CD4-positive, alpha-beta memory T cell (primary cell): ENCODE measurements at regions not wholly inside any gene's neighbourhood (a gene's known extent, or its start where the extent isn't known, plus 50 kb on each side); places are given as distances from the start of the nearest gene placed in this dataset.

Experiments
- CTCF ChIA-PET: fragments of 350-600 bp; sonication (Branson Sonifier 250); formaldehyde crosslinking; loops from one replicate; lab custom pipeline; 2021; ENCODE audit warnings: inconsistent platforms; ENCODE audit not compliant: partially characterized antibody; lab: Charles Lee
- POLR2A ChIA-PET: fragments of 350-600 bp; sonication (Branson Sonifier 250); formaldehyde crosslinking; loops from one replicate; lab custom pipeline; 2021; ENCODE audit not compliant: partially characterized antibody; lab: Charles Lee
- DNase-seq, 5 donors: peaks; one replicate each; pipeline versions ENCODE4 v3.0.0 to v3.0.0-alpha.2; 2020 to 2022; ENCODE audit warnings: mixed read lengths in 1 of 5
- H3K27ac ChIP-seq: one replicate; pipeline ENCODE4 v1.7.0; 2013; ENCODE audit warnings: low read depth, low read length
- H3K27me3 ChIP-seq: 2 replicates; pipeline ENCODE4 v1.7.0; 2013; ENCODE audit warnings: mild to moderate bottlenecking, low read length, moderate library complexity; ENCODE audit not compliant: insufficient read depth
- H3K36me3 ChIP-seq: 2 replicates; pipeline ENCODE4 v1.7.0; 2013; ENCODE audit warnings: mild to moderate bottlenecking, low read length, moderate library complexity; ENCODE audit not compliant: insufficient read depth
- H3K4me1 ChIP-seq: 2 replicates; pipeline ENCODE4 v1.7.0; 2013; ENCODE audit warnings: mild to moderate bottlenecking, low read length, moderate library complexity; ENCODE audit not compliant: insufficient read depth
- H3K4me3 ChIP-seq, 2 donors: one replicate each; pipeline ENCODE4 v1.7.0; 2013; ENCODE audit warnings: low read length in 2 of 2, mild to moderate bottlenecking in 1 of 2
- H3K9me3 ChIP-seq, 2 donors: one replicate each; pipeline ENCODE4 v1.7.0; 2013; ENCODE audit warnings: low read length in 2 of 2, control low read depth in 1 of 2; ENCODE audit not compliant: control insufficient read depth in 1 of 2
- H3K27ac Mint-ChIP-seq, 7 donors: one replicate each; pipeline ENCODE4 v1.8.0; 2020 to 2021; ENCODE audit warnings: mixed read lengths in 7 of 7, mild to moderate bottlenecking in 6 of 7, inconsistent platforms in 3 of 7, moderate library complexity in 3 of 7
- H3K27me3 Mint-ChIP-seq, 2 donors: one replicate each; pipeline ENCODE4 v1.8.0; 2020 to 2021; ENCODE audit warnings: mixed read lengths in 2 of 2
- H3K36me3 Mint-ChIP-seq, 2 donors: one replicate each; pipeline ENCODE4 v1.8.0; 2020 to 2021; ENCODE audit warnings: mixed read lengths in 2 of 2, inconsistent platforms in 1 of 2, mild to moderate bottlenecking in 1 of 2
- H3K4me1 Mint-ChIP-seq, 4 donors: one replicate each; pipeline ENCODE4 v1.8.0; 2020 to 2021; ENCODE audit warnings: mixed read lengths in 4 of 4, mild to moderate bottlenecking in 1 of 4
- H3K4me3 Mint-ChIP-seq, 8 donors: one replicate each; pipeline ENCODE4 v1.8.0; 2020 to 2021; ENCODE audit warnings: mixed read lengths in 8 of 8, mild to moderate bottlenecking in 7 of 8, moderate library complexity in 6 of 8, inconsistent platforms in 3 of 8
- H3K9me3 Mint-ChIP-seq, 8 donors: one replicate each; pipeline ENCODE4 v1.8.0; 2020 to 2021; ENCODE audit warnings: mixed read lengths in 8 of 8, mild to moderate bottlenecking in 5 of 8, inconsistent platforms in 3 of 8, moderate library complexity in 1 of 8
- intact Hi-C: fragments of 100-400 bp; cut with micrococcal nuclease; formaldehyde crosslinking; loops from one replicate; pipeline ENCODE4 v1.15.1; 2023

GRCh38 chr12:115638733-115639647 is 638.5 kb downstream of the MED13L start:
- Histone ChIP-seq H3K27ac (no peak overlapping the region), H3K27me3 (no peaks in the 10 kb centered on the region), H3K4me3 (no peak overlapping the region), H3K9me3 (no peaks in the 10 kb centered on the region), H3K4me1 (no peaks in the 10 kb centered on the region), H3K36me3 (no peaks in the 10 kb centered on the region)
- DNase-seq = no peak
- no peak overlapping the region for H3K4me3 Mint-ChIP-seq
- H3K9me3 Mint-ChIP-seq = peaks cover 0 to 9% (median 1%) of the 10 kb centered on the region in 8 donors
- H3K4me1 Mint-ChIP-seq = no peaks in the 10 kb centered on the region
- H3K36me3 Mint-ChIP-seq = no peaks in the 10 kb centered on the region
- intact Hi-C loops = no loop called here
- H3K27me3 Mint-ChIP-seq = peaks cover 0 to 2% of the 10 kb centered on the region in 2 donors
- ChIA-PET CTCF (no interaction called here), POLR2A (no interaction called here)
- peak overlapping the region in 1 of 7 donors; percentile 39 for H3K27ac Mint-ChIP-seq

GRCh38 chr12:115636546-115636945 is 640.9 kb downstream of the MED13L start:
- H3K27me3 Mint-ChIP-seq = no peaks in the 10 kb centered on the region
- POLR2A ChIA-PET = no interaction called here
- H3K4me1 Mint-ChIP-seq = no peaks in the 10 kb centered on the region
- H3K9me3 Mint-ChIP-seq = peaks cover 0 to 3% (median 0%) of the 10 kb centered on the region in 8 donors
- CTCF ChIA-PET = no interaction called here
- H3K4me3 Mint-ChIP-seq = no peak overlapping the region
- Histone ChIP-seq H3K4me1 (no peaks in the 10 kb centered on the region), H3K36me3 (no peaks in the 10 kb centered on the region), H3K4me3 (no peak overlapping the region), H3K27me3 (no peaks in the 10 kb centered on the region), H3K9me3 (no peaks in the 10 kb centered on the region), H3K27ac (no peak overlapping the region)
- no peak for DNase-seq
- intact Hi-C loops = no loop called here
- no peaks in the 10 kb centered on the region for H3K36me3 Mint-ChIP-seq
- no peak overlapping the region for H3K27ac Mint-ChIP-seq

DNA sequence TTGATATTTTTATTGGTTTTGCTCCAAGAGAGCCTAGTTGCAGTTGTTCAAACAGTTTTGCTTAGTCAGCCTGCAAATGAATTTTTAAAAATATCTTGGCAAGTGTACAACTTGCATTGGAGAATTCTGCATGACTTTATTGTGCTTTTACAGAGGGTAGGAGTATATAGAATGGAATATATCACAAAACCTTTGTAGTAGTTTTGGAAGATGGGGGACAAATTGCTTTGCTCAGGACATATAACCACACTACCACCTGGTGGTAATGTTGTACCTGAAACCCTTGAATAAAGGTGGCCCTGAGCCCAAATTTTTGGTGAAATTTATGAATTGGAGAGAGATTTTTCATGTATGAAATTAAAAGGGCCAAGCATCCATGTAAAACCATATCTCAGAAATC is 645.2 kb downstream of the MED13L start:
- POLR2A ChIA-PET = no interaction called here

GRCh38 chr12:115630136-115630535 is 647.4 kb downstream of the MED13L start:
- H3K4me3 ChIP-seq = no peak overlapping the region
- Mint-ChIP-seq H3K4me1 (no peaks in the 10 kb centered on the region), H3K27me3 (no peaks in the 10 kb centered on the region), H3K4me3 (no peak overlapping the region), H3K27ac (no peak overlapping the region), H3K9me3 (peaks cover 0 to 7% (median 2%) of the 10 kb centered on the region in 8 donors), H3K36me3 (no peaks in the 10 kb centered on the region)
- no peaks in the 10 kb centered on the region for H3K27me3 ChIP-seq
- POLR2A ChIA-PET = no interaction called here
- CTCF ChIA-PET = no interaction called here
- no peak for DNase-seq
- no peaks in the 10 kb centered on the region for H3K36me3 ChIP-seq
- no peaks in the 10 kb centered on the region for H3K4me1 ChIP-seq
- intact Hi-C loops = no loop called here
- H3K9me3 ChIP-seq = no peaks in the 10 kb centered on the region
- H3K27ac ChIP-seq = no peak overlapping the region

More for the DNA sequence above, 645.2 kb downstream of the MED13L start:
- H3K4me3 Mint-ChIP-seq = no peak overlapping the region
- no peaks in the 10 kb centered on the region for H3K27me3 Mint-ChIP-seq
- CTCF ChIA-PET = no interaction called here
- DNase-seq = no peak
- Histone ChIP-seq H3K27me3 (no peaks in the 10 kb centered on the region), H3K27ac (no peak overlapping the region), H3K4me3 (no peak overlapping the region), H3K9me3 (no peaks in the 10 kb centered on the region), H3K36me3 (no peaks in the 10 kb centered on the region), H3K4me1 (no peaks in the 10 kb centered on the region)
- no peaks in the 10 kb centered on the region for H3K36me3 Mint-ChIP-seq
- H3K27ac Mint-ChIP-seq = no peak overlapping the region
- no peaks in the 10 kb centered on the region for H3K4me1 Mint-ChIP-seq
- intact Hi-C loops = no loop called here
- H3K9me3 Mint-ChIP-seq = peaks cover 0 to 6% (median 2%) of the 10 kb centered on the region in 8 donors

DNA sequence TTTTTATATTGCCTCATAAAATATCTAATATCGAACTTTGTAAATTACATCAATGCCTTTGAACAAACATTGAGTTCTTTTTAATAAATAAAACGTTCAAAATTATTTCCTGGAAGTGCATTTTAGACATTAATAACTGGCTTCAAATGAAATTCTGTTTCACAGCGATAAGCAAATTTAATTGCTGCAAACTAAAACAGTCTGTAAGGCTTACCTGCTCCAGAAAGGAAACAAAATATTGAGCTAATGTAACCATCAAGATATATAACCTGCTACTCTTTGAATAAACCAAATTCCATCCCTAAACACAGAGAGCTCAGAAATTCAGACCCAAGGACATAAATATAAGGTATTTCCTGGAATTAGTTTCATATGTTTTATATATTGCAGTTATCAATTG is 651.3 kb downstream of the MED13L start:
- Histone ChIP-seq H3K27ac (no peak overlapping the region), H3K4me3 (no peak overlapping the region), H3K27me3 (no peaks in the 10 kb centered on the region), H3K36me3 (no peaks in the 10 kb centered on the region), H3K4me1 (no peaks in the 10 kb centered on the region), H3K9me3 (no peaks in the 10 kb centered on the region)
- ChIA-PET POLR2A (no interaction called here), CTCF (no interaction called here)
- no peaks in the 10 kb centered on the region for H3K36me3 Mint-ChIP-seq
- H3K27me3 Mint-ChIP-seq = no peaks in the 10 kb centered on the region
- H3K4me1 Mint-ChIP-seq = no peaks in the 10 kb centered on the region
- H3K9me3 Mint-ChIP-seq = peaks cover 0 to 11% (median 4%) of the 10 kb centered on the region in 8 donors
- intact Hi-C loops = no loop called here
- H3K27ac Mint-ChIP-seq = no peak overlapping the region
- no peak overlapping the region for H3K4me3 Mint-ChIP-seq
- DNase-seq = no peak

DNA sequence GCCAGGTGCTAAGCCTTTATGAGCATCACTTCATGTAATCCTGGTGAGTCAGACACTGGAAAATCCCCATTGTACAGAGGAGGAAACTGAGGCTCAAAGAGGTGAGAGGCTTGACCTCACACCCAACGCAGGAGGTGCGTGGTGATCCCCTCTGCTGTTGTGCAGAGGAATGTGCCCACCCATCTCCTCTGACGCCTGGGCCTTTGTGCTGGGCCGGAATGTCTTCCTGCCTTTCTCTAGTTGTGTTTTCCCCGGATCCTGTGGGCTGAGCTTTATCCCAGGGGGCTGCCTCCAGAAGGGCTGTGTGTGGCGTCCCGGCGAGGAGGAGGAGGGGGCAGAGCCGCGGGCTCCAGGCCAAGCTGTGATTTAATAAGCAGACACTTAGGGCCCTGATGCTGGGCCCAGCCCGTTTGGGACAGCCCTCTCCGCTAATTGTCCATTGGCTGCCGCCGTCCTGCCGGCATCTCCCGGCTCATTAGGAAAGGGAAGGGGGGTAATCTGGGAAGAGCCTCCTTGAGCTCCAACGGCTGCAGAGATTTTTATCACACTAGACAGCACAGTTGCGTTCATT is 653.6 kb downstream of the MED13L start:
- no peak overlapping the region for H3K4me3 Mint-ChIP-seq
- Histone ChIP-seq H3K9me3 (no peaks in the 10 kb centered on the region), H3K4me1 (no peaks in the 10 kb centered on the region), H3K36me3 (no peaks in the 10 kb centered on the region), H3K4me3 (no peak overlapping the region), H3K27ac (no peak overlapping the region), H3K27me3 (no peaks in the 10 kb centered on the region)
- H3K27me3 Mint-ChIP-seq = no peaks in the 10 kb centered on the region
- CTCF ChIA-PET = no interaction called here
- H3K4me1 Mint-ChIP-seq = no peaks in the 10 kb centered on the region
- no peaks in the 10 kb centered on the region for H3K36me3 Mint-ChIP-seq
- POLR2A ChIA-PET = no interaction called here
- H3K27ac Mint-ChIP-seq = no peak overlapping the region
- intact Hi-C loops = no loop called here
- H3K9me3 Mint-ChIP-seq = peaks cover 0 to 13% (median 3%) of the 10 kb centered on the region in 8 donors
- DNase-seq = no peak

- POLR2A ChIA-PET = no interaction called here
- H3K27me3 Mint-ChIP-seq = no peaks in the 10 kb centered on the region
- H3K9me3 Mint-ChIP-seq = peaks cover 0 to 15% (median 3%) of the 10 kb centered on the region in 8 donors
- Histone ChIP-seq H3K27ac (no peak overlapping the region), H3K9me3 (no peaks in the 10 kb centered on the region), H3K27me3 (no peaks in the 10 kb centered on the region), H3K36me3 (no peaks in the 10 kb centered on the region), H3K4me1 (no peaks in the 10 kb centered on the region), H3K4me3 (no peak overlapping the region)
- intact Hi-C loops = no loop called here
- H3K4me3 Mint-ChIP-seq = no peak overlapping the region
- no peak overlapping the region for H3K27ac Mint-ChIP-seq
- H3K4me1 Mint-ChIP-seq = no peaks in the 10 kb centered on the region
- CTCF ChIA-PET = no interaction called here
- no peak for DNase-seq
- H3K36me3 Mint-ChIP-seq = no peaks in the 10 kb centered on the region
Measured at GRCh38 chr12:115623275-115623674, 654.2 kb downstream of the MED13L start.
